ENCODE measurements at regions not wholly inside any gene's neighbourhood (a gene's known extent, or its start where the extent isn't known, plus 50 kb on each side); places are given as distances from the start of the nearest gene placed in this dataset.

- Histone ChIP-seq H3K36me3 (ENCODE audit: low read depth) (no peaks in the 10 kb centered on the region), H3K4me1 (ENCODE audit: insufficient read depth, poor library complexity, severe bottlenecking) (no peaks in the 10 kb centered on the region), H3K27ac (ENCODE audit: poor library complexity, severe bottlenecking) (no peak overlapping the region), H3K9me3 (ENCODE audit: severe bottlenecking) (no peaks in the 10 kb centered on the region), H3K27me3 (ENCODE audit: insufficient read depth, poor library complexity, severe bottlenecking) (no peaks in the 10 kb centered on the region), H3K4me3 (ENCODE audit: severe bottlenecking) (no peak overlapping the region)
- no peak for TF ChIP-seq CTCF (IDR thresholded peaks at IDR 0.05; ENCODE audit: poor library complexity, severe bottlenecking)
- ATAC-seq (ENCODE audit: low read depth): no peak
- DNase-seq (ENCODE audit: low spot score): no peak
Observed at GRCh38 chr13:81597101-81597500, 1256.2 kb upstream of the SPRY2 start.

GRCh38 chr13:81596224-81596753 lies 1255.4 kb upstream of the SPRY2 start:
- H3K9me3 ChIP-seq (ENCODE audit: severe bottlenecking): no peaks in the 10 kb centered on the region
- DNase-seq (ENCODE audit: low spot score): no peak
- H3K27me3 ChIP-seq (ENCODE audit: insufficient read depth, poor library complexity, severe bottlenecking): no peaks in the 10 kb centered on the region
- no peak overlapping the region for H3K4me3 ChIP-seq (ENCODE audit: severe bottlenecking)
- no peak for ATAC-seq (ENCODE audit: low read depth)
- no peak for TF ChIP-seq CTCF (IDR thresholded peaks at IDR 0.05; ENCODE audit: poor library complexity, severe bottlenecking)
- H3K27ac ChIP-seq (ENCODE audit: poor library complexity, severe bottlenecking): no peak overlapping the region
- no peaks in the 10 kb centered on the region for H3K4me1 ChIP-seq (ENCODE audit: insufficient read depth, poor library complexity, severe bottlenecking)
- H3K36me3 ChIP-seq (ENCODE audit: low read depth): no peaks in the 10 kb centered on the region

- Histone ChIP-seq H3K4me1 (ENCODE audit: insufficient read depth, poor library complexity, severe bottlenecking) (no peaks in the 10 kb centered on the region), H3K36me3 (ENCODE audit: low read depth) (no peaks in the 10 kb centered on the region), H3K9me3 (ENCODE audit: severe bottlenecking) (no peaks in the 10 kb centered on the region), H3K4me3 (ENCODE audit: severe bottlenecking) (no peak overlapping the region), H3K27me3 (ENCODE audit: insufficient read depth, poor library complexity, severe bottlenecking) (no peaks in the 10 kb centered on the region), H3K27ac (ENCODE audit: poor library complexity, severe bottlenecking) (no peak overlapping the region)
- TF ChIP-seq CTCF (IDR thresholded peaks at IDR 0.05; ENCODE audit: poor library complexity, severe bottlenecking): no peak
- ATAC-seq (ENCODE audit: low read depth): no peak
- no peak for DNase-seq (ENCODE audit: low spot score)
Observed at GRCh38 chr13:81591528-81592220, 1250.7 kb upstream of the SPRY2 start.

GRCh38 chr13:81582381-81582780 lies 1241.5 kb upstream of the SPRY2 start:
- Histone ChIP-seq H3K9me3 (ENCODE audit: severe bottlenecking) (no peaks in the 10 kb centered on the region), H3K27me3 (ENCODE audit: insufficient read depth, poor library complexity, severe bottlenecking) (no peaks in the 10 kb centered on the region), H3K4me1 (ENCODE audit: insufficient read depth, poor library complexity, severe bottlenecking) (no peaks in the 10 kb centered on the region), H3K27ac (ENCODE audit: poor library complexity, severe bottlenecking) (no peak overlapping the region), H3K4me3 (ENCODE audit: severe bottlenecking) (no peak overlapping the region), H3K36me3 (ENCODE audit: low read depth) (no peaks in the 10 kb centered on the region)
- no peak for TF ChIP-seq CTCF (IDR thresholded peaks at IDR 0.05; ENCODE audit: poor library complexity, severe bottlenecking)
- DNase-seq (ENCODE audit: low spot score) (no peak), ATAC-seq (ENCODE audit: low read depth) (no peak)

- no peak for TF ChIP-seq CTCF (IDR thresholded peaks at IDR 0.05; ENCODE audit: poor library complexity, severe bottlenecking)
- no peaks in the 10 kb centered on the region for H3K9me3 ChIP-seq (ENCODE audit: severe bottlenecking)
- no peaks in the 10 kb centered on the region for H3K36me3 ChIP-seq (ENCODE audit: low read depth)
- DNase-seq (ENCODE audit: low spot score): no peak
- no peak for ATAC-seq (ENCODE audit: low read depth)
- H3K4me1 ChIP-seq (ENCODE audit: insufficient read depth, poor library complexity, severe bottlenecking): no peaks in the 10 kb centered on the region
- H3K27ac ChIP-seq (ENCODE audit: poor library complexity, severe bottlenecking): no peak overlapping the region
- no peak overlapping the region for H3K4me3 ChIP-seq (ENCODE audit: severe bottlenecking)
- no peaks in the 10 kb centered on the region for H3K27me3 ChIP-seq (ENCODE audit: insufficient read depth, poor library complexity, severe bottlenecking)
Observed at GRCh38 chr13:81577601-81578195, 1236.8 kb upstream of the SPRY2 start.
